Ishikawa (cell line): ENCODE measurements at regions not wholly inside any gene's neighbourhood (a gene's known extent, or its start where the extent isn't known, plus 50 kb on each side); places are given as distances from the start of the nearest gene placed in this dataset.

ENCODE experiments used
- CEBPB ChIP-seq: IDR thresholded peaks from 2 replicates; pipeline ENCODE4 v1.6.1; 2012
- CREB1 ChIP-seq: IDR thresholded peaks from 2 replicates; pipeline ENCODE4 v1.6.1; 2012; ENCODE audit warnings: low read depth
- EGR1 ChIP-seq: IDR thresholded peaks from 2 replicates; pipeline ENCODE4 v1.6.1; 2012
- EP300 ChIP-seq: IDR thresholded peaks from 2 replicates; pipeline ENCODE4 v1.6.1; 2012; ENCODE audit warnings: borderline replicate concordance
- RAD21 ChIP-seq: IDR thresholded peaks from 2 replicates; pipeline ENCODE4 v1.6.1; 2012; ENCODE audit warnings: low read depth
- TAF1 ChIP-seq: IDR thresholded peaks from 2 replicates; pipeline ENCODE4 v1.6.1; 2012; ENCODE audit warnings: low read depth, mild to moderate bottlenecking
- TCF12 ChIP-seq: IDR thresholded peaks from 2 replicates; pipeline ENCODE4 v1.6.1; 2012; ENCODE audit warnings: low read depth
- YY1 ChIP-seq: IDR thresholded peaks from 2 replicates; pipeline ENCODE4 v1.6.1; 2012; ENCODE audit warnings: low read depth
- ZBTB7A ChIP-seq: IDR thresholded peaks from 2 replicates; pipeline ENCODE4 v1.6.1; 2012; ENCODE audit warnings: low read depth
- TF ChIP-seq, protein P1 (sequence below): IDR thresholded peaks from 2 replicates; pipeline ENCODE4 v1.6.1; 2012
- TF ChIP-seq, protein P2 (sequence below): IDR thresholded peaks from 2 replicates; pipeline ENCODE4 v1.6.1; 2012
- TF ChIP-seq, protein P3 (sequence below): IDR thresholded peaks from 2 replicates; pipeline ENCODE4 v1.6.1; 2012; ENCODE audit warnings: low read depth, mild to moderate bottlenecking

DNA sequence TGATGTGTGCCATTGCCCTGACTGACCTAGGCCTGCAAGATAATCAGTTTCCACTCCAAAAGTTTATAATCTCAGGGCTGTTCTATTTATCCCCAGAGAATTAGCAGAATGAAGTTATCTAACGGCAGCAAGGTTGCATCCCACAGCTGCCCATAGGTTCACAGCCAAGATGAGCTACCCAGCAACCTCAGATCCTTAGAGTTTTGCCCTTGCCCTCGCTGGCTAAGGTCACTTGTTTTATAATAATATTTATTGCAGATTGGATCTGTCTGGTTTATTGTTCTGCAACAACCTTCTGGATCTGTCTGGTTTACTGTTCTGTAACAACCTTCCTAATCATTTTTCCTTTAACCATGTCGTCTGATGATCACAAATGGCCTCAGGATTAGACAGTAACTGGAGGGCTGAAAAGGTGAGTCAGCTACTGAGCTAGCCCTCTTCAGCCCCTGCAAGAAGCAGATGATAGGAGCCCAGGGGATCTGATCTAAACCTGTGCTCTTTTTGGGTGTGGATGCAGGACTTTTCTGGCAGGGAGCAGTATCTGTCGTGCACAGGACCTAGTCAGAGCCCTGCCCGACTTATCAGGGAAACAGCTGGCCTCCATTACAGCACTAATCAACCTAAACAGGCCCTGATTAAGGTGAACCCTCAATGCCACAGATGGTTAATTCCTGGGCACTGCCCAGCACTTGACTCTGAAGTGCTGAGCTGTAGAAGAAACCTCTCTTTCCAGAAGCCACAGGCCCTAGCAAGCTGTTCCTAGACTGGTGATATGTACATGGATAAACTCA is 642.9 kb upstream of the KIRREL3 start:
- TF ChIP-seq CEBPB = no peak
- TF ChIP-seq TAF1 = no peak
- no peak for TF ChIP-seq ZBTB7A
- TF ChIP-seq YY1 = no peak
- TF ChIP-seq EP300 = no peak
- TF ChIP-seq RAD21 = no peak
- TF ChIP-seq, protein P1, sequence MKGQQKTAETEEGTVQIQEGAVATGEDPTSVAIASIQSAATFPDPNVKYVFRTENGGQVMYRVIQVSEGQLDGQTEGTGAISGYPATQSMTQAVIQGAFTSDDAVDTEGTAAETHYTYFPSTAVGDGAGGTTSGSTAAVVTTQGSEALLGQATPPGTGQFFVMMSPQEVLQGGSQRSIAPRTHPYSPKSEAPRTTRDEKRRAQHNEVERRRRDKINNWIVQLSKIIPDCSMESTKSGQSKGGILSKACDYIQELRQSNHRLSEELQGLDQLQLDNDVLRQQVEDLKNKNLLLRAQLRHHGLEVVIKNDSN = no peak
- no peak for TF ChIP-seq TCF12
- no peak for TF ChIP-seq EGR1
- TF ChIP-seq, protein P2, sequence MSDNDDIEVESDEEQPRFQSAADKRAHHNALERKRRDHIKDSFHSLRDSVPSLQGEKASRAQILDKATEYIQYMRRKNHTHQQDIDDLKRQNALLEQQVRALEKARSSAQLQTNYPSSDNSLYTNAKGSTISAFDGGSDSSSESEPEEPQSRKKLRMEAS = no peak
- TF ChIP-seq, protein P3, sequence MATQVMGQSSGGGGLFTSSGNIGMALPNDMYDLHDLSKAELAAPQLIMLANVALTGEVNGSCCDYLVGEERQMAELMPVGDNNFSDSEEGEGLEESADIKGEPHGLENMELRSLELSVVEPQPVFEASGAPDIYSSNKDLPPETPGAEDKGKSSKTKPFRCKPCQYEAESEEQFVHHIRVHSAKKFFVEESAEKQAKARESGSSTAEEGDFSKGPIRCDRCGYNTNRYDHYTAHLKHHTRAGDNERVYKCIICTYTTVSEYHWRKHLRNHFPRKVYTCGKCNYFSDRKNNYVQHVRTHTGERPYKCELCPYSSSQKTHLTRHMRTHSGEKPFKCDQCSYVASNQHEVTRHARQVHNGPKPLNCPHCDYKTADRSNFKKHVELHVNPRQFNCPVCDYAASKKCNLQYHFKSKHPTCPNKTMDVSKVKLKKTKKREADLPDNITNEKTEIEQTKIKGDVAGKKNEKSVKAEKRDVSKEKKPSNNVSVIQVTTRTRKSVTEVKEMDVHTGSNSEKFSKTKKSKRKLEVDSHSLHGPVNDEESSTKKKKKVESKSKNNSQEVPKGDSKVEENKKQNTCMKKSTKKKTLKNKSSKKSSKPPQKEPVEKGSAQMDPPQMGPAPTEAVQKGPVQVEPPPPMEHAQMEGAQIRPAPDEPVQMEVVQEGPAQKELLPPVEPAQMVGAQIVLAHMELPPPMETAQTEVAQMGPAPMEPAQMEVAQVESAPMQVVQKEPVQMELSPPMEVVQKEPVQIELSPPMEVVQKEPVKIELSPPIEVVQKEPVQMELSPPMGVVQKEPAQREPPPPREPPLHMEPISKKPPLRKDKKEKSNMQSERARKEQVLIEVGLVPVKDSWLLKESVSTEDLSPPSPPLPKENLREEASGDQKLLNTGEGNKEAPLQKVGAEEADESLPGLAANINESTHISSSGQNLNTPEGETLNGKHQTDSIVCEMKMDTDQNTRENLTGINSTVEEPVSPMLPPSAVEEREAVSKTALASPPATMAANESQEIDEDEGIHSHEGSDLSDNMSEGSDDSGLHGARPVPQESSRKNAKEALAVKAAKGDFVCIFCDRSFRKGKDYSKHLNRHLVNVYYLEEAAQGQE = no peak
- TF ChIP-seq CREB1 = no peak
